DND-41 (cell line): ENCODE measurements at regions not wholly inside any gene's neighbourhood (a gene's known extent, or its start where the extent isn't known, plus 50 kb on each side); places are given as distances from the start of the nearest gene placed in this dataset.

Source experiments
- ATAC-seq: fragments of 200-7000 bp; cut with Tn5 transposase; 3 replicates; pipeline ENCODE4 v1.9.1; 2021; ENCODE audit warnings: low read depth; ENCODE audit not compliant: insufficient read depth
- DNase-seq: peaks from one replicate; pipeline ENCODE4 v3.0.0-alpha.2; 2020
- H2AFZ ChIP-seq: 2 replicates; pipeline ENCODE4 v1.6.0; 2012; ENCODE audit warnings: low read depth, low read length
- H3K27ac ChIP-seq: 2 replicates; pipeline ENCODE4 v1.5.1; 2012; ENCODE audit warnings: low read length, inconsistent platforms
- H3K27me3 ChIP-seq: fragments of 200-600 bp; sonication (generic); 2 replicates; pipeline ENCODE4 v1.6.0; 2012; ENCODE audit warnings: low read length, mild to moderate bottlenecking, inconsistent platforms; ENCODE audit not compliant: insufficient read depth, poor library complexity
- H3K36me3 ChIP-seq: 2 replicates; pipeline ENCODE4 v1.5.1; 2012; ENCODE audit warnings: low read length, inconsistent platforms; ENCODE audit not compliant: insufficient read depth
- H3K4me1 ChIP-seq: 2 replicates; pipeline ENCODE4 v1.5.1; 2012; ENCODE audit warnings: mild to moderate bottlenecking, low read length; ENCODE audit not compliant: insufficient read depth
- H3K4me2 ChIP-seq: 2 replicates; pipeline ENCODE4 v1.6.0; 2012; ENCODE audit warnings: mild to moderate bottlenecking, moderate library complexity, low read length, inconsistent platforms; ENCODE audit not compliant: insufficient read depth
- H3K4me3 ChIP-seq, 2 experiments: fragments of 200-600 bp in 1 of 2; shearing (Covaris generic) in 1 of 2; 2 replicates each; pipeline ENCODE4 v1.5.1; 2012 to 2016; ENCODE audit warnings: inconsistent platforms in 2 of 2, low read length in 2 of 2, mild to moderate bottlenecking in 2 of 2, low read depth in 1 of 2, moderate library complexity in 1 of 2
- H3K79me2 ChIP-seq: 2 replicates; pipeline ENCODE4 v1.6.0; 2012; ENCODE audit warnings: low read length, inconsistent platforms; ENCODE audit not compliant: insufficient read depth
- H3K9ac ChIP-seq: 2 replicates; pipeline ENCODE4 v1.6.0; 2012; ENCODE audit warnings: low read depth, mild to moderate bottlenecking, inconsistent platforms, low read length, moderate library complexity
- H3K9me3 ChIP-seq: 2 replicates; pipeline ENCODE4 v1.5.1; 2012; ENCODE audit warnings: low read length, moderate library complexity, mild to moderate bottlenecking, inconsistent platforms; ENCODE audit not compliant: insufficient read depth, severe bottlenecking
- H4K20me1 ChIP-seq: 2 replicates; pipeline ENCODE4 v1.6.0; 2012; ENCODE audit warnings: low read length; ENCODE audit not compliant: insufficient read depth
- CTCF ChIP-seq: IDR thresholded peaks from 2 replicates; pipeline ENCODE4 v1.5.1; 2012; ENCODE audit warnings: borderline replicate concordance, low read length, moderate library complexity, mild to moderate bottlenecking; ENCODE audit not compliant: poor library complexity, severe bottlenecking; ENCODE audit errors: extremely low read depth
- EZH2 ChIP-seq: IDR thresholded peaks from 3 replicates; pipeline ENCODE4 v1.6.1; 2012; ENCODE audit warnings: borderline replicate concordance, low read depth, mild to moderate bottlenecking, moderate library complexity, low read length, inconsistent platforms; ENCODE audit not compliant: severe bottlenecking

DNA sequence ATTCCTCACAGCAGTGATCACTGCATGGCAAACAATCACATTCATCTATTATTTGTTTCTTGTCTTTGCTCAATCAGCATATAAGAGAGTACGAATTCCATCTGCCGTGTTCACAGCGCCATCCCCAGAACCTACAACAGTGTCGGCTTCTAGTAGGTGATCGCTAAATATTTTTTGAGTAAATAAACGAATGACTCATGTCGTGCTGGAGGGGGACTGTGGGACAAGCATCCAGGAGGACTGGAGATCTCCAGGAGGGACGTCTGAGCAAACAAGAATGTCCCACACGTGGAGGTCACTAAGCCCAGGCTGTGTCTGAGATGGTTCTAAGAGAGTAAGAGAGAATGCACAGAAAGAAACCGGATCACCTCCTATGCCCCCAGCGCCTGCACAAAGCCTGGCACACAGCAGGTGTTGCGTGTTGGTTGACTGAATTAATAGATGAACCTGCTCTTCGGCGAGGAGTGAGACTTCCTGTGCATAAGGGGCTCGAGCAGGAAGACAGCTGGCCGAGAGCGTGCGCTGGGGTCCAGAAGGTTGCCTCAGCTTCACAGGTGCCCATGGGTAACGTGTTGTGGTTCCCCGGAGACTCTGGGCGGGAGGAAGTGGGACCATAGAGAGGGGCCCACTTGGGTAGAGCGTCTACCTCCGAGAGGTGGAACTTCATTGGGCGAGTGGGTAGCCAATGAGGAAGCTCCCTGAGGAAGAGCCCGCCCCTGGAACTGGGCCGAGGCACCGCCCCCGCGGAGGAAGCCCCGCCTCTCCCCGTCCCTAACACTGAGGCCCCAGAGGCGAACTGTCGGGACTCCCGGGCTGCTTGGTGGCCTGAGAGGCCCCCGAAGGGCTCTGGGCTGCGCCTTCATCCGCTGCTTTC lies 193.0 kb downstream of the MELK start:
- peak; percentile 85 for ATAC-seq
- Histone ChIP-seq H3K4me3 (no peak overlapping the region), H2AFZ (no peak overlapping the region), H3K79me2 (no peaks in the 10 kb centered on the region), H3K27me3 (no peaks in the 10 kb centered on the region), H3K27ac (no peak overlapping the region), H3K9me3 (no peaks in the 10 kb centered on the region), H3K9ac (no peak overlapping the region), H3K36me3 (no peaks in the 10 kb centered on the region), H4K20me1 (peaks cover 3% of the 10 kb centered on the region; the same call in 1 of the 2 replicates), H3K4me1 (no peaks in the 10 kb centered on the region), H3K4me2 (no peak overlapping the region)
- peak; percentile 49 for DNase-seq
- no peak for TF ChIP-seq EZH2
- TF ChIP-seq CTCF = no peak

DNA sequence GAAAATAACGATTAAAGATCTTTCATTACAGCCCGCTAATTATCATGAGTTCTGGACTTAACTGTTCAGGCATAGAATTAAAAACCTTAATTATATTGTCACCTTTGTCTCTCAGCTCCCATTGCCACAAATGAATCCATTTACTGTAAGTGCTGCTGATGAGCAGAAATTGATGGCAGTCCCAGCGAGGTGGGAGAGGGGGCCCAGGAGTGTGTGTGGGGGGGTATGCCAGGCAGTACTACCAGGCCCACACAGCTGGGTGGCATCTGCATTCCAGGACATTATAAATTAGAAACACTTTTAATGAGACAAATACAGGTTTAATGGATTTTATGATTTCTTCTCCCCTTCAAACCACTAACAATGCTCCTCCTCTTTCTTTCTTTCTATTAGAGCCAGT lies 196.0 kb downstream of the MELK start:
- Histone ChIP-seq H3K9ac (no peak overlapping the region), H3K4me3 (no peak overlapping the region), H3K27ac (no peak overlapping the region), H3K79me2 (no peaks in the 10 kb centered on the region), H3K4me2 (no peak overlapping the region), H3K9me3 (no peaks in the 10 kb centered on the region), H3K27me3 (no peaks in the 10 kb centered on the region), H4K20me1 (peaks cover 2% of the 10 kb centered on the region; the same call in 1 of the 2 replicates), H3K36me3 (no peaks in the 10 kb centered on the region), H3K4me1 (no peaks in the 10 kb centered on the region), H2AFZ (no peak overlapping the region)
- no peak for TF ChIP-seq CTCF
- no peak for TF ChIP-seq EZH2
- DNase-seq (no peak), ATAC-seq (no peak)

DNA sequence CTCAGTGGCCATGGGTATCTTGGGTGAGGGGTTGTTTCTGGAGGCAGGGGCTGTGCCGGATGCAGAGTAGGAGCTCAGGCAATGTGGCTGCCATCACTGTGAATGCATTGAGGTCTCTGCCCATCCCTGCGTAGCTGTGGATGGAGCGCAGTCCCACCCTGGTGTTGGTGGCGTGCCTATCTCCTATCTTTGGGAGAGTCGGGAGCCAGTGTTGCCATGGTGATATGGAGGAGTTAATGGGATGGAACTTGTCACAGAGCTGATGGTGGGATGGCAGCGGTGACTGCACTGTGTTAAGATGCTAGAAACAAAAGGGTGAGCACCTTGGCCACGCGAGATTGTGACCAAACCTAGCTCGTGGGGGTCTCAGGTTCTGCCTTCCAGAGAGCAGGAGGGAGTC lies 197.3 kb downstream of the MELK start:
- H3K4me3 ChIP-seq = no peak overlapping the region
- no peak overlapping the region for H3K27ac ChIP-seq
- no peak for ATAC-seq
- H3K4me2 ChIP-seq = no peak overlapping the region
- H3K4me1 ChIP-seq = no peaks in the 10 kb centered on the region
- no peak for DNase-seq
- no peaks in the 10 kb centered on the region for H3K9me3 ChIP-seq
- no peaks in the 10 kb centered on the region for H3K36me3 ChIP-seq
- H4K20me1 ChIP-seq = no peaks in the 10 kb centered on the region
- no peak for TF ChIP-seq CTCF
- no peak for TF ChIP-seq EZH2
- no peak overlapping the region for H3K9ac ChIP-seq
- H3K79me2 ChIP-seq = no peaks in the 10 kb centered on the region
- no peaks in the 10 kb centered on the region for H3K27me3 ChIP-seq
- H2AFZ ChIP-seq = no peak overlapping the region
